WERI-Rb-1 (cell line): ENCODE measurements at regions not wholly inside any gene's neighbourhood (a gene's known extent, or its start where the extent isn't known, plus 50 kb on each side); places are given as distances from the start of the nearest gene placed in this dataset.

ENCODE experiments used
- DNase-seq: peaks from one replicate; pipeline ENCODE4 v3.0.0-alpha.2; 2020
- H3K27ac ChIP-seq: fragments of 250-450 bp; sonication (Bioruptor Pico); 2 replicates; pipeline ENCODE4 v1.5.1; 2020; ENCODE audit warnings: mild to moderate bottlenecking, moderate library complexity
- H3K27me3 ChIP-seq: fragments of 250-450 bp; sonication (Bioruptor Pico); 2 replicates; pipeline ENCODE4 v1.5.1; 2021; ENCODE audit warnings: mild to moderate bottlenecking, low read depth, moderate library complexity; ENCODE audit not compliant: insufficient read depth, severe bottlenecking
- H3K36me3 ChIP-seq: fragments of 250-450 bp; sonication (Bioruptor Pico); 2 replicates; pipeline ENCODE4 v1.5.1; 2020; ENCODE audit warnings: mild to moderate bottlenecking, moderate library complexity
- H3K4me3 ChIP-seq: 2 replicates; pipeline ENCODE4 v1.5.1; 2011; ENCODE audit warnings: low read depth, mild to moderate bottlenecking, control low read depth, low read length
- H3K9me3 ChIP-seq: fragments of 250-450 bp; sonication (Bioruptor Pico); 2 replicates; pipeline ENCODE4 v1.5.1; 2021; ENCODE audit warnings: mild to moderate bottlenecking, moderate library complexity; ENCODE audit not compliant: severe bottlenecking
- CTCF ChIP-seq: IDR thresholded peaks from 2 replicates; pipeline ENCODE4 v1.5.1; 2011; ENCODE audit warnings: low read depth, mild to moderate bottlenecking, control low read depth, inconsistent platforms, low read length

GRCh38 chr13:78753435-78753834, 94.5 kb upstream of the OBI1 start:
- H3K36me3 ChIP-seq = no peaks in the 10 kb centered on the region
- no peak overlapping the region for H3K27ac ChIP-seq
- DNase-seq = no peak
- H3K4me3 ChIP-seq = no peak overlapping the region
- TF ChIP-seq CTCF = no peak
- no peaks in the 10 kb centered on the region for H3K9me3 ChIP-seq
- no peaks in the 10 kb centered on the region for H3K27me3 ChIP-seq

GRCh38 chr13:78750735-78751134, 91.8 kb upstream of the OBI1 start:
- no peaks in the 10 kb centered on the region for H3K36me3 ChIP-seq
- H3K9me3 ChIP-seq = no peaks in the 10 kb centered on the region
- no peaks in the 10 kb centered on the region for H3K27me3 ChIP-seq
- TF ChIP-seq CTCF = no peak
- H3K27ac ChIP-seq = no peak overlapping the region
- H3K4me3 ChIP-seq = no peak overlapping the region
- DNase-seq = no peak

- Histone ChIP-seq H3K27ac (no peak overlapping the region), H3K4me3 (no peak overlapping the region), H3K36me3 (no peaks in the 10 kb centered on the region), H3K27me3 (no peaks in the 10 kb centered on the region), H3K9me3 (no peaks in the 10 kb centered on the region)
- DNase-seq = no peak
- no peak for TF ChIP-seq CTCF
These were observed 85.0 kb upstream of the OBI1 start for GRCh38 chr13:78743973-78744372.

- H3K27ac ChIP-seq = no peak overlapping the region
- no peak for DNase-seq
- no peaks in the 10 kb centered on the region for H3K9me3 ChIP-seq
- H3K4me3 ChIP-seq = no peak overlapping the region
- H3K27me3 ChIP-seq = no peaks in the 10 kb centered on the region
- no peaks in the 10 kb centered on the region for H3K36me3 ChIP-seq
- TF ChIP-seq CTCF = no peak
These were observed 83.7 kb upstream of the OBI1 start for GRCh38 chr13:78742659-78743058.

- Histone ChIP-seq H3K4me3 (no peak overlapping the region), H3K27ac (no peak overlapping the region), H3K27me3 (no peaks in the 10 kb centered on the region), H3K9me3 (no peaks in the 10 kb centered on the region), H3K36me3 (no peaks in the 10 kb centered on the region)
- DNase-seq = no peak
- TF ChIP-seq CTCF = no peak
These were observed 77.2 kb upstream of the OBI1 start for GRCh38 chr13:78736142-78736541.

- H3K4me3 ChIP-seq = no peak overlapping the region
- no peaks in the 10 kb centered on the region for H3K27me3 ChIP-seq
- no peak for DNase-seq
- no peak for TF ChIP-seq CTCF
- no peaks in the 10 kb centered on the region for H3K9me3 ChIP-seq
- no peaks in the 10 kb centered on the region for H3K36me3 ChIP-seq
- H3K27ac ChIP-seq = no peak overlapping the region
These were observed 73.6 kb upstream of the OBI1 start for GRCh38 chr13:78732445-78733017.
